GM18499 (cell line): ENCODE measurements at regions not wholly inside any gene's neighbourhood (a gene's known extent, or its start where the extent isn't known, plus 50 kb on each side); places are given as distances from the start of the nearest gene placed in this dataset.

Source experiments
- ATAC-seq: cut with Tn5 transposase; IDR thresholded peaks from one replicate; pipeline ENCODE4 v1.9.1; 2021; ENCODE audit warnings: moderate number of reproducible peaks; ENCODE audit not compliant: insufficient read depth, unreplicated experiment

- ATAC-seq = no peak
Observed at GRCh38 chr13:40470660-40471059, 195.8 kb downstream of the FOXO1 start.

- no peak for ATAC-seq
Observed at GRCh38 chr13:40471076-40471475, 195.4 kb downstream of the FOXO1 start.

GRCh38 chr13:40471911-40472310 lies 194.5 kb downstream of the FOXO1 start:
- ATAC-seq = no peak

- ATAC-seq = no peak
Observed at GRCh38 chr13:40472427-40473220, 193.8 kb downstream of the FOXO1 start.

GRCh38 chr13:40475617-40476016 lies 190.8 kb downstream of the FOXO1 start:
- no peak for ATAC-seq

- no peak for ATAC-seq
Observed at GRCh38 chr13:40476175-40476958, 190.1 kb downstream of the FOXO1 start.

- ATAC-seq = no peak
Observed at GRCh38 chr13:40477623-40478608, 188.5 kb downstream of the FOXO1 start.

- ATAC-seq = no peak
Observed at GRCh38 chr13:40478775-40479174, 187.7 kb downstream of the FOXO1 start.

GRCh38 chr13:40479196-40479845 lies 187.1 kb downstream of the FOXO1 start:
- no peak for ATAC-seq

GRCh38 chr13:40480012-40480914 lies 186.2 kb downstream of the FOXO1 start:
- no peak for ATAC-seq

GRCh38 chr13:40480915-40481516 lies 185.4 kb downstream of the FOXO1 start:
- ATAC-seq = no peak

GRCh38 chr13:40483601-40484000 lies 182.8 kb downstream of the FOXO1 start:
- no peak for ATAC-seq

- ATAC-seq = no peak
Observed at GRCh38 chr13:40484101-40484800, 182.2 kb downstream of the FOXO1 start.

GRCh38 chr13:40484974-40485373 lies 181.5 kb downstream of the FOXO1 start:
- ATAC-seq = no peak

- no peak for ATAC-seq
Observed at GRCh38 chr13:40485611-40486517, 180.6 kb downstream of the FOXO1 start.

- ATAC-seq = no peak
Observed at GRCh38 chr13:40486518-40487163, 179.8 kb downstream of the FOXO1 start.
